KMS-11 (cell line): ENCODE measurements at regions not wholly inside any gene's neighbourhood (a gene's known extent, or its start where the extent isn't known, plus 50 kb on each side); places are given as distances from the start of the nearest gene placed in this dataset.

Experiments used
- H2AFZ ChIP-seq: fragments of 200-600 bp; sonication (generic); 2 replicates; pipeline ENCODE4 v1.6.1; 2016; ENCODE audit warnings: antibody characterized with exemption, mixed run types, low read depth
- H3K27ac ChIP-seq: fragments of 200-600 bp; sonication (generic); 2 replicates; pipeline ENCODE4 v1.6.1; 2016; ENCODE audit warnings: mild to moderate bottlenecking, mixed run types
- H3K27me3 ChIP-seq: fragments of 200-600 bp; sonication (generic); 2 replicates; pipeline ENCODE4 v1.6.1; 2017; ENCODE audit warnings: mild to moderate bottlenecking, low read depth, mixed run types, moderate library complexity; ENCODE audit not compliant: insufficient read depth
- H3K36me3 ChIP-seq: fragments of 200-600 bp; sonication (generic); 2 replicates; pipeline ENCODE4 v1.6.1; 2017; ENCODE audit warnings: mild to moderate bottlenecking, mixed run types; ENCODE audit not compliant: insufficient read depth
- H3K4me1 ChIP-seq: fragments of 200-600 bp; sonication (generic); 2 replicates; pipeline ENCODE4 v1.6.1; 2016; ENCODE audit warnings: mild to moderate bottlenecking, low read depth, mixed run types; ENCODE audit not compliant: poor library complexity, severe bottlenecking
- H3K4me2 ChIP-seq: fragments of 200-600 bp; sonication (generic); 2 replicates; pipeline ENCODE4 v1.7.0; 2016; ENCODE audit warnings: mild to moderate bottlenecking, mixed run types
- H3K4me3 ChIP-seq: fragments of 200-600 bp; sonication (generic); IDR thresholded peaks from 2 replicates; pipeline ENCODE4 v1.6.1; 2017; ENCODE audit warnings: low read depth, low read length, mixed read lengths; ENCODE audit not compliant: insufficient read depth
- H3K79me2 ChIP-seq: fragments of 200-600 bp; sonication (generic); 2 replicates; pipeline ENCODE4 v1.6.1; 2016; ENCODE audit warnings: low read depth, mixed run types; ENCODE audit not compliant: insufficient read depth
- H3K9ac ChIP-seq: fragments of 200-600 bp; sonication (generic); 2 replicates; pipeline ENCODE4 v1.6.1; 2016; ENCODE audit warnings: mild to moderate bottlenecking, mixed run types
- H4K20me1 ChIP-seq: fragments of 200-600 bp; sonication (generic); 2 replicates; pipeline ENCODE4 v1.6.1; 2016; ENCODE audit warnings: mild to moderate bottlenecking, mixed run types; ENCODE audit not compliant: insufficient read depth
- CTCF ChIP-seq: fragments of 200-600 bp; sonication (generic); conservative IDR thresholded peaks from 2 replicates; pipeline ENCODE4 v1.6.1; 2017; ENCODE audit warnings: low read depth, mild to moderate bottlenecking, antibody characterized with exemption, low read length, moderate library complexity, mixed read lengths

GRCh38 chr20:50265245-50265946, 74.8 kb downstream of the CEBPB start:
- no peak for TF ChIP-seq CTCF
- Histone ChIP-seq H3K79me2 (no peaks in the 10 kb centered on the region), H3K4me3 (no peak overlapping the region), H3K36me3 (no peaks in the 10 kb centered on the region), H3K4me1 (no peaks in the 10 kb centered on the region), H3K27ac (no peak overlapping the region), H2AFZ (no peak overlapping the region), H4K20me1 (no peaks in the 10 kb centered on the region), H3K27me3 (peaks cover 40% of the 10 kb centered on the region), H3K4me2 (no peak overlapping the region), H3K9ac (no peak overlapping the region)

GRCh38 chr20:50266293-50267040, 75.8 kb downstream of the CEBPB start:
- H3K27me3 ChIP-seq = peaks cover 49% of the 10 kb centered on the region
- H2AFZ ChIP-seq = no peak overlapping the region
- H3K4me2 ChIP-seq = no peak overlapping the region
- H3K36me3 ChIP-seq = no peaks in the 10 kb centered on the region
- H3K79me2 ChIP-seq = no peaks in the 10 kb centered on the region
- no peak for TF ChIP-seq CTCF
- no peak overlapping the region for H3K9ac ChIP-seq
- no peaks in the 10 kb centered on the region for H3K4me1 ChIP-seq
- H4K20me1 ChIP-seq = no peaks in the 10 kb centered on the region
- no peak overlapping the region for H3K27ac ChIP-seq
- H3K4me3 ChIP-seq = no peak overlapping the region

GRCh38 chr20:50267041-50267865, 76.6 kb downstream of the CEBPB start:
- Histone ChIP-seq H3K4me1 (no peaks in the 10 kb centered on the region), H3K36me3 (no peaks in the 10 kb centered on the region), H3K4me3 (no peak overlapping the region), H3K79me2 (no peaks in the 10 kb centered on the region), H2AFZ (no peak overlapping the region), H3K27ac (no peak overlapping the region), H3K9ac (no peak overlapping the region), H4K20me1 (no peaks in the 10 kb centered on the region), H3K4me2 (no peak overlapping the region), H3K27me3 (peaks cover 55% of the 10 kb centered on the region)
- no peak for TF ChIP-seq CTCF

- Histone ChIP-seq H2AFZ (no peak overlapping the region), H3K27ac (no peak overlapping the region), H3K4me3 (no peak overlapping the region), H3K4me1 (no peaks in the 10 kb centered on the region), H3K36me3 (no peaks in the 10 kb centered on the region), H4K20me1 (no peaks in the 10 kb centered on the region), H3K79me2 (no peaks in the 10 kb centered on the region), H3K9ac (no peak overlapping the region), H3K27me3 (peaks cover 61% of the 10 kb centered on the region), H3K4me2 (no peak overlapping the region)
- TF ChIP-seq CTCF = no peak
Observed at GRCh38 chr20:50267866-50268219, 77.2 kb downstream of the CEBPB start.
